NCI-H1930 (cell line): ENCODE measurements at regions not wholly inside any gene's neighbourhood (a gene's known extent, or its start where the extent isn't known, plus 50 kb on each side); places are given as distances from the start of the nearest gene placed in this dataset.

Experiments used
- DNase-seq, 2 experiments: peaks; one replicate each; lab custom pipeline; 2025; lab: John Stamatoyannopoulos, UW

DNA sequence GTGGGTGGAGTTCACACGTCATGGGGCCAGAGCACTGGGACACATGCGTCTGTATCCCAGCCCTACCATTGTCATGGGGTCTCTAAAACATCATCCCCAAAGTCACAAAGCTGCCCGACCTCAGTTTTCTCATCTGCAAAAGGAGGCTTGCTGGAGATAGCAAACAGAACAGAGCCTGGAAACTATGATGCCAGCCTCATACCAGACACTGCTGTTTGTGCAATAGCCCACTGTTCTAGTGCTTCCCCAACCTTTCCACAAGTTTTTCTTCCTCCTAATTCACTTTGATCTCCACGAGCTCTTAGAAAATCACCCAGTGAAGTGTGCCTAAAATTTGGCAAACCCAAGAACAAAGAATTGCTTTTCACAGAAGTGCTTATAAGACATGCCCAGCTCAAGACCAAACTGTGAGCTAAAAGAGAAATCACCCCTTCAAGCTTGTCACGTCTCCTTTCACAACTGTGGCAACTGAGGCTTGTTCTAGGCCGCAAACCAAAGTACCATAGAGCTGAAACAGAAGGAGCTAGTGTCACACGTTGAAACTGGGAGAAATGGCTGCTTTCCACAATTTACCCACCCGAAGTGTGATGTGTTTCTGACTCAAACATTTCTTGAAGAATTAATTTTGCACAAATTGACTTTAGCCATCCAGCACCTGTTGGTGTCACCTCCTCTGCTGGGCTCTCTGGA, 162.7 kb upstream of the ID2 start:
- no peak for DNase-seq

DNA sequence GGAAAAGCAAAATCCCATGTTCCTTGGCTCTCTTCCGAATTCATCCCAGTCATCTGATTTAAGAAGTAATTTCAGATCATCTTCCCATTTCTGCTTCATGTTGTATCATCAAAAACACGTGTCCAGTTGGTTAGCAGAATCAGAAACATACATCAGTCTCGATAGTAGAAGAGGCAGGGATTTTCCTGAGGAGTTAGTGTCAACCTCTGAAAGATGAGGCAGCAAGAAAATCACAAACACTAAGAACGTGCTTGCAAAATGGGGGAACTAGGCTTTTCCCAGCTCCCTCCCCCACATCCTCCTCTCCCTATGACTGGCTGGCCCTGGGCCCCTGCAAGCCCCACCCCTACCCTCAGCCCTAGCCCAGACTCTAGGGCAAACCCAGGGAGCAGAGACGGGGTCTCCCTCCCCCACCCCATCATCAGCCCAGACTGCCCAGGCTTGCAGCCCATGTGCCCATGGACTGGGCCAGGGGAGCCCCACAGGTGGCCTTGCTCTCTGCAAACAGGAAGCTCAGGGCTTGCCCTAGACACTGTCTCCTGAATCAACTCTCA, 161.0 kb upstream of the ID2 start:
- no peak for DNase-seq

DNA sequence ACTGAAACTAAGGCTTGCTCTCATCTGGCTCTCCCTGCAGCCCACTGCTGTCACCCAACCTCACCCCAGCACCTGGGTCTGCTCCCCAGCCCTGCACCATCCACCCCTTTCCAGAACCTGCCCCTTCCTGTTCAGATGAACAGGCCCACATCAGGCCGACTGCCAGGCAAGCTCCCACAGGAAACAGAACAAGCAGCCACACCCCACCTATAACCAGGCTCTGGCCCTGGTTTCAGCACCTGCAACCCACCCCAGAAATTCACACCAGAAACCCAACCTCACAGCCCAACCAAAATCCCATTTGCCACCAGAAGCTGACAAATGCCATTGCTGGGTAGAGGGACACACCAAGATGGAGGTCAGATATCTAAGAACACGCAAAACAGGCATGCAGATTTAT, 159.2 kb upstream of the ID2 start:
- DNase-seq = no peak

DNA sequence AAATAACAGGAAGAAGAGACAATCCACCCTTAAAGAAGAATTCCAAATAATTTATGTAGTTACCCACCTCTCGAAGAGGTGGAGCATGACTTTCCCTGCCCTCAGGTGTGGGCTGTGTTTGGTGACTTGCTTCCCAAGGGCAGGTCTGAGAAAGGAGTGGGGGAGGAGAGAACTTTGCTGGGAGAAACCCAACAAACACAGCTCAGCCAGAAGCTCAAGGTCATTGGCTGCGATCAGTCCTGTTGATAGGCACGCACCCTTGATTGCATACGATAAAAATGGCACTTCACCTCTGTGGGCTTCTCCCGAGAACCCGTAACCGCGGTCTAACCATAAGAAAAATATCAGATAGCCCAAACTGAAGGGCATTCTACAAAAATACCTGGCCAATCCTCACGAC, 157.5 kb upstream of the ID2 start:
- DNase-seq = no peak

DNA sequence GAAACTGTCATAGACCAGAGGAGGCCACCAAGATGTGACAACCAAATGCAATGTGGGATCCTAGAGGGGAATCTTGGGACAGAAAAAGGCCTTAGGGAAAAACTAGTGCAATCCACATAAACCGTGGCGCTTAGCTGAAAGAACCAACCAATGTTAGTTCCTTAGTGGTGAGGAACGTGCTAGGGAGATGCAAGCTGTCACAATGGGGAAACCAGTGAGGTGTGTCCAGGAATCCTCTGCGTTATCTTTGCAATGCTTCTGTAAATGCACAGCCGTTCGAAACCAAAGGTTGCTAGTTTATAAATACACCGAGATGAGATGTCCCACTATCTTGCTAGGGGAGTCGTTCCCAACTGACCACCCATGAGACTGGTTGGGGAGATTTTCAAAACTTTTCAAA, 157.0 kb upstream of the ID2 start:
- no peak for DNase-seq

DNA sequence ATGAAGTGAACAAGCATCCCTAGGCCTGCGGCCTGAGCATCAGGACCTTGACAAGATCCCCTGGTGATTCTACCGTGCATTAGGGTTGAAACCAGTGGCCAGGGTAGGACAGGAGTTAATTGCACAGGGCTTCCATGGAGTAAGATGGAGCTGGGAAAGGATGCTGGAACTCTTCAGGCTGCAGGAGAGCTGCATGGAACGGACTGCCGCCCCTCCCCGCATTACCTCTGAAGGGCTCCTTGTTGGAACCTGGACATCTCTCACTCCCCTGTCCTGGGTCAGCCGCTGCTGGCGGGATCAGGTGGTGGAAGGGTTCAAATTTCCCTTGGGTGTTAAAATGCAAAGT, 156.6 kb upstream of the ID2 start:
- DNase-seq = no peak

DNA sequence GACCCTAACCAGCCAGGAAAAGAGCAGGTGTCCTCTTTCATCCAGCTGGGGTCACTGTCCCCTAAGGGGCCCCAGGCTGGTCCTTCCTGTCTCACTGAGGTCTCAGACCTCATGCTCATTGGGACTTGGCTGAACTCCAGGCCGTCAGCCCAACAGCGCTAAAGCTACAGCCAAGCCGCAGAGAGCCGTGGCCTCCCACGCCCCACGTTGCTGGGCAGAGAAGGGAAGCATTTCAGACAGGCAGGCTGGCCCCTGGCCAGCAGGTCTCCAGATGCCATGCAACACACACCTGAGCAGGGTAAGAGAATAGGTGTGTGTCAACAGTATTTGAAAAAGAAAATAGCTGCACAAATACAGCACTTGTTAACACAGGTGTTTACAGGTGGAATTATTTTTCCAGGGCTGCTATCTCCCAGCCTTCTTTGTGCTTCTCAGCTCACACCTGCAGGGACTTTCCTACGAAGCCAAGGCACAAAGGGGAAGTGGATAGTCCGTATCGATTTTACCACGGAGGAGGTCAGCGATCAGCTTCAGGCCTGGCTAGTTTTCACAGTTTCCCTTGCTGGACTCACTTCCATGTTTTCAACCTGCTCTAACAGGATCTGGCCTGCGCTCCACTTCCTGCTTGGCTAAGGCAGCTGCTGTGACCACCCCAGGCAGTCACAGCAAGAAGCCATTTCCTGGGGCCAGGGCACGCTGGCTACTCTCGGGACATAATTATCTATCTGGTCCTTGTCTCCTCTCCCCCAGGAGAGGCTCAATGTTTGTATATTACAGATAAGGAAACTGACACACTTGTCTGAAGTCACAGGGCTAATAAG, 156.1 kb upstream of the ID2 start:
- peak; percentile 74 to 78 for DNase-seq

DNA sequence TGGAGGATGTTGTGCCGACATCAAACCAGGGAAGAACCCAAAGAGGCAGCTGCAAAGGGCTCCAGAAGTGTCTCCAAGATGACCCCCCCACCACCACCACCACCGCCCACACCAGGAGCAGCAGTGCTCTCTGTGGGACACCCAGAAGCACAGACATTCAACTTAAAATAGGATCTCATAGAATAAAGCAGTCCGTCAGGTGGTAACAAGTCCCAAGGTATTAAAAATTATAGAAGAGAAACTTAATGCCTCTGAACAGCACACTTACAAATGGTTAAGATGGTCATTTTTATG, 155.5 kb upstream of the ID2 start:
- DNase-seq = no peak

DNA sequence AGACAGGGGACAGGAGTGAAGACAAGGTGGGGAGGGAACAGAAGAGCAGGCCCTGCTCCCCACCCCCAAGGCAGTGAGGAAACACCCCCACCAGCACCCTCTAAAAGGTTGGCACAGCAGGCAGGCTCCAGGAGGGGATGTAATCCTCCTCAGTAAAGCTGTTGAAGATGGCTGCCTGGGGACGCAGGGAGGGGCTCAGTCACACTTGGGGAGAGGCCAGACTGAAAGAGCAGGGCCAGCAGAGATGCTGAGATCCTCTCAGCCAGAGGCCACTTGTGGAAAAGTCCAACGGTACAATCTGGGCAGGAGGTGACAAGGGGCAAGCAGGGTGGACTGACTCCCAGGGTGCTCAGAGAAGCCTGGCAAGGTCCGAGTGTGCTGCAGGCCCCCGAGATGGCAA, 154.8 kb upstream of the ID2 start:
- no peak for DNase-seq

DNA sequence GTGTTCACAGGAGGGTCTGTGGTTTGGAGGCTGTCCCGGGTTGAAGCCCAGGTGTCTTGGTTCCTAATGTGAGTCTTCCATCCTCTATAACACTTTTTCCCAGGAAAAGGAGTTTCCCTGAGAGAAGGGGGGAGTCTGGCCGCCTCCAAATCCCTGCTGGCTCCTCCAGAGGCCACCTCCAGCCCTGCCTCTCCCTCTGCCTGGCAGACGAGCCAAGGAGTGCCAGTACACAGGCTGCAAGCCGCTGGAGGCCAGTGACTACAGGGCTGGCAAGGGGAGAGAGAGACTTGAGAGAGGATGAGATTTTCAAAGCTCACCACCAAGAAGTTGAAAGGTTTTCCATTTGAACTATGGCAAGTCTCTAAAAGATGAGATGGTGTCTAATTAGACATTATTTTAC, 154.2 kb upstream of the ID2 start:
- DNase-seq = no peak

DNA sequence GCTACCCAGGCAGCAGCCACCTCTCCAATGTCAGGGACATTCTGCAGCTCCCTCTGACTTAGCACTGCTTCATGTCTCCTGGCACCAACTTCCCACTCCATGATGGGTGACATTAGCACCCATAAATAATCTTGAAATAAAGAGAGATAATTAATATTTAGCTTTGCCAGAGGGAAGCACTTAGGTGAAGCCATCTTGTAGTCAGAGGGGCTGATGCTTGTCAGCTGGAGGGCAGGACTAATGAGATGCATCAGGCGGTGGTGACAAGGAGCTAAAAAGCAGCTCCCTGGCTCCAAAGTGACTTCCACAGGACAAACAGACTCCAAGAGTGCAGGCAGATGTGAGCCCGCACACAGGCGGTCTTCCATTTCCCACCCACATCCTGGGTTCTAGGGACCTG, 153.0 kb upstream of the ID2 start:
- DNase-seq = no peak

DNA sequence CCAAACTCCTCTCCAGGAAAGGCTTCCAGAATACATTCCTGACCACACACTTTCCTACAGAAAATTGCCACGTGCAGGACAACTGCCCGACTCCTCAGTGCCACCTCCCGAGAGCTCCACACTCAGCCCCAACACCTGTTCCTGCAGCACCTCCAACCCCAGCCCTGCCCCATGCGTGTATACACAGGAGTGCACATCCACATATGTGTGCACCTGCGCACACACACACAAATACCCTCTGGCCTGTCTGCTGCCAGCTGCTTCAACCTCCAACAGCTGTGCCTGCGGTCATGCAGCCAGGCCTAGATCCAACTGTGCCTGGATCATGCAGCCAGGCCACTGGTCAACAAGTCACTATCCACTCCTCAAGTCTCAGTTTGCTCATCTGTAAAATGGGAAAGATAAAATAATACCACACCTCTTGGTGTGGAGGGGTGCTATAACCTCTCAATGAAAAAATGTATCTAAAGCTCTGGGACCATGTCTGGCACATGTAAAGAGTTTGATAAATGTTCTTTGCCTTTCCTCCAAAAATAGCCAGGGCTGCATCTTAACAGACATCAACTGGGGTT, 152.1 kb upstream of the ID2 start:
- DNase-seq = no peak

DNA sequence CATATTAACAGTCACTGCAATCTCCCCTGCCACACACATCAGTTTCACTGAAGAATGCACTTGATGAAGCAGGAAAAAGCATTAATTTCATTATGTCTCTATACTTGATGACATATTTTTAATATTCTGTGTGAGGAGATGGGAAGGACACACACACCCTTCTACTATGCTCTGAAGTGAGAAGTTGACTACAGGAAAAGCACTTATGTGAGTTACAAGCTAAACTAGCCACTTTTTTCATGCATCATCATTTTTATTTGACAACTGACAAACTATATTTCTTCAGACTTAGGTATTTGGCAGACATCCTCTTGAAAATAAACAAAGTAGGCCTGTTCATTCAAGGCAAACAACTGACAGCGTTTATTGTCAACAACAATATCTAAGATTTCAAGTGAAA, 150.4 kb upstream of the ID2 start:
- DNase-seq = no peak

DNA sequence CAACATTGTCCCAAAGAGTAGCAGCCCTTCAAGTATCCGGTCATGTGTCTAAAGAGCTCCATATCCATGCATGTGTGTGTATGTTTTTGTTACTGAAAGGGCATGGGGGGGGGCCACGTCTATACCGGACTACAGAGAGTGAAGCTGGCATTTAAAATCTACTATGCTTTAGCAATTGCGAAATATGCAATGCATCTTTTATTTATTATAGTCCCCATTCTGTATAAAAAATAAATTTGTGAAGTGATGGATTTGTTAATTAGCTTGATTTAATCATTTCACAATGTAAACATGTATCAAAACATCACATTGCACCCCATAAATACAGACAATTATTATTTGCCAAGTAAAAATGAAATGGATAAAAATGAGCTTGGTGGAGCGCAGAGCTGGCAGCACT, 149.4 kb upstream of the ID2 start:
- no peak for DNase-seq

DNA sequence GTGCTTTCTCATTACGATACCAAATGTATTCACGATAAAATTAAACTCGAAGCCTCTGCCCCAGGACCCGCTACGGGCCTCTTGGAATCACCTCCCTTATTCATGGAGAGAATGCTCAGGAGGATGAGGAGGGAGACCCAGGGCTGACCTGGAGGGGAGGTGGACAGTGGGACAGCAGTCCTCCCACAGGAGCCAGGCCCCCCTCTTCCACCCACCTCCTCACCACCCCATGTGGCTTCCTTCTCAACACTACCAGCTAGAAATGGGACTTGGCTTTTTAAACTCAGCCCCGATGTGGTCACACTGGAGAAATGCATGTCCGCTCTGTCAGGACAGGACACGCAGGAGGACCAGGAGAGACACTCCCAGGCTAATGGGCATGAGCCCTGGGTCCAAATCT, 147.9 kb upstream of the ID2 start:
- DNase-seq = no peak

DNA sequence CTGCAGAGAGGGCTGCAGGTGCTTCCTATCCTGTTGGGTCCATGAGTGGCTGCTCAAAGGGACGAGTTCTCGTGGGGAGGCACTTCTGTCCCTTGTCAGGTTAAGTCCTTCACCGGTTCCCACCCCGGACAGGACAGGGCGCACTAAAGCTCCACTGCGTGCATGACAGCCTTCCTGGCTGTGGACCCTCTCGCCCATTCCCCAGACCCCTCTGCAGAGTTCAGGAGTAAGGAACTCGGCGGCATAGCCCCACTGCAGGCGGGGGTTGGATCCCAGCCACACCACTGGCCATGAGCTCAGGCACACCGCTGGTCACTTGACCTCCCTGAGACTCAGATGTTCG, 147.5 kb upstream of the ID2 start:
- DNase-seq = no peak

DNA sequence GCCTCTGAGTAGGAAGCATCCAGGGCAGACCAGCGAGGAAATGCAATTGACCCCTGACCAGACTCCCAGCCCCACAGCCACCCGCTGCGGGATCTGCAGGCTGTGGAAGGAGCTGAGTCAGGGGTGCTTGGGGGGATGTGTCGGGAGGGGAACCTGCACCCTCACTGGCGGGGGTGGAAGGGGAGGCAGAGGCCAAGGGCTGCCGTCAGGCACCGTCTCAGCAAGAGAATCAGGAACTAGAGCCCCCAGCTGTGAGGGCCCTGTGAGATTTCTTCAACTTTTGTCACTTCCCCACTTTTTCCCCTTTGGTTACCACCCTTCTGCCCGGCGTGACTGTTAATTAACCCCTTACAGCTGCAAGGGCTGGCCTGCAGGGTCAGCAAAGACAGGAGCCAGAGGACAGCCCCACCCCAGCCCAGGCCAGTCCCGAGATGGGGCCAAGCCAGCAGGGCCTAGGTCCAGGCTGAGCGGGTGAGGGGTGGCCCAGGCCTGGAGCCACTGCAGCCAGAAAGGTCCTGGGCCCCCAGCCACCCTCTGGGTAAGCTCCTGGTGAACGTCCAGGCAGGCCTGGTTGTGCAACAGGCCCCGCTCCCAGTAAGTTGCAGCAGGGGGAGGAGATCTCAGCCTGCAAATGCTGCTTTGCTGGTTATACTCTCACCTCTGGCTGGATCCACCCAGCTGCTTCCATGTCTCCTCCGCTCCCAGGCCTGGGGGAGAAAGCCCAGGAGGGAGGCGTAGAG, 147.0 kb upstream of the ID2 start:
- no peak for DNase-seq

DNA sequence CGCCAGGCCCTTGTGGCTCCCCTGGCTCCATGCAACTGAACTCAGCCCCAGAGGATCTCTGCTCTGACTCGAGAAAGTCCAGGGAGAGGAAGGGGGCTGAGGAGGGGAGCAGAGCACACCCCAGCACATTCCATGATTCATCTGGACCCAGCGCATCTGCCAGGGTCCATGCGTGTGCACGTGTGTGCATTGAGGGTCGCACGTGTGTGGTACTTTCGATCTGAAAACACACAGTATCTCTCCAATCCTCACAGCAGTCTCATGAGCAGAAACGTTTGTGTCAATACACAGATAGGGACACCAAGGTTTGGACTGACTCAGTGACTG, 146.4 kb upstream of the ID2 start:
- no peak for DNase-seq

DNA sequence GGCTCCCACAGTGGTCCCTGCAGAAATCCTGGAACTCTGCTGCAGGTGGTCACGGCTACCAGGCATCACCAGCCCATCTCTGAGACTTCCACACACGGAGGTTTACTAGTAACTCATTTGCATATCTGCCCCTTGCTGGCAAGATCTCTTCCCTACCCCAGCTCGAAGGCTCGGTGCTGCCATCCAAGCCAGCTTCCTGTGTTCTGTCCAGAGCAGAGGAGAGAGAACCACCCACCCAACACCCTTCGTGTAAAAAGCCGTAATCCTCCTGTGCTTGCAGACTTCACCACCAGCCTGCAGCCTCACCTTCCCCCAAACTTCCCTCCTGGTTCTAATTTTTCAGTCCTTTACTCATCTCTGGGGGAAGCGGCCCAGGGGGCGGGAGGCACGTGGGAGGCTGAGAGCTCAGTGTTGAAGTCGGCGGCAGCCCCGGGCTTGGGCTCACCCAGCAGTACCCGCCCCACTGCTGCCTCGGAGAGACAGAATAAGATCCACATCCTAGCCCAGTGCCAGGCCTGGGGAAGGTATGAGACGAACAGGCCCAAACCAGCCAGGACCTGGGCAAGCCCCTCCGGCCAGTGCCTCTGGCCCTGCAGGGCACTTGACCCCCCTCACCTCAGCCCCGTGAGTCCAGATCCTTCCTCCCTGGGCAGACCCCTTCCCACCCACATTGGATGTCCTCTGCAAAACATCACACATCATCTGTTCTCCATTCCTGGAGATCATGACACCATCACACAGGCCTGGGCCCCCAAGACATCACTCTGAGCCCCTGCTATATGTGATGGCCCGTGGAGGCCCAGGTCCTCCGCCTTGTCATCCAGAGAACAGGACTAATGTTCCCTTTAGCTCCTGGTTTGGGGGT, 145.8 kb upstream of the ID2 start:
- no peak for DNase-seq

DNA sequence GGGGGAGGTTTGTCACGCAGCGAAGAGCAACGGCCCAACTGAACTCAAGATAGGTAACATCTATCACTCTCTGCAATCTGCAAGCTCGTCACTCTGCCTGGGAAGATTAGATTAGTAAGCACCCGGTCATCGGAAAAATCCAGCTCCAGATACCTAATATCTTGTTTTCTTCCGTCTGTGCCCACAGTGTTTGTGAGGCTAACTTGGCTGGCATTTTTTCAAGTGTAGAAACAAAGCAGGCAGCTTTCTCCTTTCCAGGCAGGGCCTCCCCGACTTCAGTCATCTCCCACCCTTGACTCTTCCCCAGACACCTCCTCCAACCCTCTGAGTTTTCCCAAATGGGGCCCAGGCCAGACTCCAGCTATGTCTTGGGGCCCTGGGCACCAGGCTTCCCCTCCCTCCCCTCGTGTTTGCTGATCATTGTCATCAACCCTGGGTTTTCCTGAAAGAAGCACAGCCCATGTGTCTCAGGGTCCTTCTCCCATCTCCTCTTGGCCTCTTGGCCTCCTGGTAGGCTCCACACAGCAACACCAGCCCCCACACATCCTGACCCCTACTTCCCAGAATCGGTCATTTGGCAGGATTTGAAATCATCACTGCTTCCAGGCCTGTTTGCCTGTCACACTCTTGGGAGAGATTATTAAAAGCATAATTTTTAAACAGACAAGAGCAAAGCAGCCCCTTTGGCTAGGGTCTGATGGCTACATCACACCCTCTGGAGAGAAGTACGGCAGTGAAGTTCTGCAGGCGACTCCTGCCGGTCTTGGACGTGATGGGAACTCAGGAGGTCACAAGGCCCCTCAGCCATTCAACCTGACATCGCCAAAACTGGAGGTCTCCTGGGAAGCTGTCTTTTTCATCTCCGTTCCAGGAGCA, 144.9 kb upstream of the ID2 start:
- DNase-seq = no peak

DNA sequence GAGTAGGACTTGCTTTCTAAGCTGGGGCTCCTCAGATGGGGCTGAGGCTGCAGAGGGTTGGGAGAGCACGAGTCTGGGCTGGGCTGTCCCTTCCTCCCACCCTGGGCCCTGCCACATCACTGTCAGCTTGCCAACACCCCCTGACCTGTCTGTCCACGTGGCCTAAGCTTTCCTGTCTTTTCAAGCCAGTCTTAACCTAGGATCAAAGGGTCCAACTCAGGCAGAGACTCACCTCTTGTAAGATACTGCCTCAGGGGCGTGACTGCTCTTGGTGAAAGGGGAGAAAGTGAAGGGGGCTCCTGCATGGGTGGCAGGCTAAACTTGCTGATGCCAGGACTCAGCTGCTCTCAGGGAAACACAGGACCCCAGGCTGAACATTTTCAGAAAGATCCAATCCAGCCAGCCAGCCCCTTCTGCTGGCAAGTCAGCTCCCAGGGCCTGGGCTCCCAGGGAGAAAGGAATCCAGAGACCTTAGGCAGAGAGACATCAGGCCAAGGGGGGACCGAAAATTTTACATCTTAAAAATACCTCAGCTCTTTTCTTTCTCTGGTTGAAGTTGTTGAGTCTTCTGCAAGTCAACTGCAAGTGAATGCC, 144.2 kb upstream of the ID2 start:
- no peak for DNase-seq
